IgD-negative memory B cell (primary cell): ENCODE measurements at regions not wholly inside any gene's neighbourhood (a gene's known extent, or its start where the extent isn't known, plus 50 kb on each side); places are given as distances from the start of the nearest gene placed in this dataset.
"Not testable (repeated sequence)": the region's sequence is repeated elsewhere in the genome, so short reads cannot be mapped to it uniquely, and the experiment has no call there.

Experiments
- H3K27ac Mint-ChIP-seq, 3 donors: one replicate each; pipeline ENCODE4 v1.8.0; 2020 to 2022; ENCODE audit warnings: mild to moderate bottlenecking in 3 of 3, mixed read lengths in 3 of 3, moderate library complexity in 1 of 3
- H3K27me3 Mint-ChIP-seq: one replicate; pipeline ENCODE4 v1.8.0; 2021; ENCODE audit warnings: mixed read lengths
- H3K36me3 Mint-ChIP-seq: one replicate; pipeline ENCODE4 v1.8.0; 2020; ENCODE audit warnings: mild to moderate bottlenecking, mixed read lengths
- H3K4me1 Mint-ChIP-seq, 3 donors: one replicate each; pipeline ENCODE4 v1.8.0; 2020 to 2022; ENCODE audit warnings: mixed read lengths in 3 of 3, mild to moderate bottlenecking in 1 of 3
- H3K4me3 Mint-ChIP-seq, 4 donors: one replicate each; pipeline ENCODE4 v1.8.0; 2020 to 2022; ENCODE audit warnings: mild to moderate bottlenecking in 4 of 4, mixed read lengths in 4 of 4, moderate library complexity in 3 of 4
- H3K9me3 Mint-ChIP-seq, 3 donors: one replicate each; pipeline ENCODE4 v1.8.0; 2020 to 2021; ENCODE audit warnings: mixed read lengths in 3 of 3, mild to moderate bottlenecking in 1 of 3

DNA sequence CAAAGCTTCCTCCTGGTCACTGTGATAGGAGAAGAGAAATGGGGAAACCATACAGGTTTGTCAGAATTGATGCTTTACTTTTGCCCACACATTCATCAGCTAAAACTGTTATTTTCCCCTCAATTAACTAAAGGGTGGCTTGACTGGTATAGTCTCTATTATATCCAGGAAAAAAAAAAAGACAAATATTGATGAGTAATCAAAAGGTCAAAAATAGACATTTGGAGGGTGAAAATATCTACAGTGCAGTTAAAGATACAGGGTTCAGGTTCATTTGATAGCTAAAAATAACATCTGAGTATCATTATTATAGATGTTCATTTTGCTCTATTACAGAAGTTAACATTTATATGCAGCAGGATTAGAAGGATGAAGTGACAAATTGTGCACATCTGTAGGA lies 577.6 kb upstream of the FAM98A start:
- no peaks in the 10 kb centered on the region for H3K4me1 Mint-ChIP-seq
- peaks cover 3 to 10% (median 10%) of the 10 kb centered on the region in 3 donors for H3K9me3 Mint-ChIP-seq
- H3K36me3 Mint-ChIP-seq: peaks cover 3% of the 10 kb centered on the region
- H3K4me3 Mint-ChIP-seq: no peak overlapping the region
- H3K27me3 Mint-ChIP-seq: no peaks in the 10 kb centered on the region
- H3K27ac Mint-ChIP-seq: no peak overlapping the region

DNA sequence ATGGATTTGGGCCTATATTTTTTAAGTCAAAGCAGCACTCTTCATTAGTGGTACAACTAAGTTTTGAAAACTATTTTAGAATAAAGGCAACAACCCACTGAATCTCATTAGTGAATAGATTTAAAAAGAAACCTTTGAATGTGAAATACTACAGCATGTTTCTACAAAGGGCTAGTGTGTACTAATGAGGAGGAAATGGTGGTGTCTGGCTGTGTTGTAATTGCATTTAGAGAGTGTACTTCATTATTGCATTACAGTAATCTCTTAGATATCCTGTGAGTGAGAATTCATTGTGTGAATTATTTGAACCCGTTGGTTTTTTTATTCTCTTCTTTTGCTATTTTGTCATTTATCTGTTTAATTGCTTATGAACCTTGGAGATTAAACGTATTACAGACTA lies 575.4 kb upstream of the FAM98A start:
- Mint-ChIP-seq H3K27me3 (no peaks in the 10 kb centered on the region), H3K9me3 (peaks cover 3 to 13% (median 13%) of the 10 kb centered on the region in 3 donors), H3K4me3 (no peak overlapping the region), H3K4me1 (no peaks in the 10 kb centered on the region), H3K36me3 (peaks cover 3% of the 10 kb centered on the region), H3K27ac (no peak overlapping the region)

DNA sequence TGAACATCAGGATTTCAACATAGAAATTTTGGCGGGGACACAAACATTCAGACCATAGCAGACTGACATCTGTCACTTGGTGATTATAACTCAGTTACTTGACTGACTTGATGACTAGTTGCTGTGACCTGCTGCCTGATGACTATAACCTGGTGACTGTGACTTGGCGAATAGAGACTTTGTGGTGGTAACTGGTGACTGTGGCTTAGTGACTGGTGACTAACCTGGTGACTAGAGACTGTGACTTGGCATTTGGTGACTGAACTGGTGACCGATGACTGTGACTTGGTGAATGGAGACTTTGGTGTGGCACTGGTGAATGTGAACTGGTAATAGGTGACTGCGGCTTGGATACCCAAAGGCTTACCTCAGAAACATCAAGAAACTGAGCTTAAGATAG lies 563.1 kb upstream of the FAM98A start:
- Mint-ChIP-seq H3K27me3 (no peaks in the 10 kb centered on the region), H3K4me1 (no peaks in the 10 kb centered on the region), H3K4me3 (no peak overlapping the region), H3K27ac (no peak overlapping the region), H3K36me3 (no peaks in the 10 kb centered on the region), H3K9me3 (peaks cover 0 to 3% (median 0%) of the 10 kb centered on the region in 3 donors)

DNA sequence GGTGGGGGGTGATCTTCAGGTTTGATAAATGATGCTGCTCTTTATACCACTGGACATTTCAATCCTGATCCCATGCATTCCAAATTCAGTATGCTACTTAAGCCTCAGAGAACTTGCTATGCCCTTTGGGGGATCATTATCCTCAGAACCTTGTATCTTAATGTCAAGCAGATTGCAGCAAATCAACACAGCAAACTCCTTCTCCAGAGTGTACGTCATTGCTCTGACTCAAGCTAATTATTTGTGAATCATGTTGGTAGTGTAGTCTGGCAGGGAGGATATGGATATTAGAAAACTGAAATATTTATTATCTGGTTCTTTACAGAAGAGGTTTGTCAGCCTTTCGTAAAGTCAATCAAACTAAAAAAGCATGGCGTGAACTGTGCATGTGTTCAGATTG lies 562.5 kb upstream of the FAM98A start:
- no peaks in the 10 kb centered on the region for H3K36me3 Mint-ChIP-seq
- H3K4me3 Mint-ChIP-seq: no peak overlapping the region
- no peak overlapping the region for H3K27ac Mint-ChIP-seq
- no peaks in the 10 kb centered on the region for H3K4me1 Mint-ChIP-seq
- H3K27me3 Mint-ChIP-seq: no peaks in the 10 kb centered on the region
- peaks cover 0 to 3% (median 0%) of the 10 kb centered on the region in 3 donors for H3K9me3 Mint-ChIP-seq

DNA sequence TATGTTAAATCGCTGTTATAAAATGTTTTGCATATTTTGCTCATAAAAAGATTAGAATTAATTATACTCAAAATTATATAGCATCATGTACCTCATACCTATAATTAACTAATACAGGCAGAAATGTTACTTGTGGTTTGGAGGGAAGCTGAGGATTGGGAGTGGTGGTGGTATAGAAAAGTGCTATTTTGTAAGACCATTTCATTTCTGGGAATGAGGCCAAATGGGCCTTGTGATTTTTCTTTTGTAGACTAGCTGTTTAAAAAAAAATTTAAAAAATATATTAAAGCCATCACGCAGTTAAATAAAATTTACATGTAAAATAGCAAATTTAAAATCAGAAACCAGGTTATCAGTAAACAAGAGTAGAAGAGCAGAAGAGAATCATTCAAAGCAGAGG lies 560.8 kb upstream of the FAM98A start:
- peaks cover 0 to 3% (median 0%) of the 10 kb centered on the region in 3 donors for H3K9me3 Mint-ChIP-seq
- H3K4me1 Mint-ChIP-seq: no peaks in the 10 kb centered on the region
- no peaks in the 10 kb centered on the region for H3K27me3 Mint-ChIP-seq
- no peaks in the 10 kb centered on the region for H3K36me3 Mint-ChIP-seq
- no peak overlapping the region for H3K27ac Mint-ChIP-seq
- H3K4me3 Mint-ChIP-seq: no peak overlapping the region

DNA sequence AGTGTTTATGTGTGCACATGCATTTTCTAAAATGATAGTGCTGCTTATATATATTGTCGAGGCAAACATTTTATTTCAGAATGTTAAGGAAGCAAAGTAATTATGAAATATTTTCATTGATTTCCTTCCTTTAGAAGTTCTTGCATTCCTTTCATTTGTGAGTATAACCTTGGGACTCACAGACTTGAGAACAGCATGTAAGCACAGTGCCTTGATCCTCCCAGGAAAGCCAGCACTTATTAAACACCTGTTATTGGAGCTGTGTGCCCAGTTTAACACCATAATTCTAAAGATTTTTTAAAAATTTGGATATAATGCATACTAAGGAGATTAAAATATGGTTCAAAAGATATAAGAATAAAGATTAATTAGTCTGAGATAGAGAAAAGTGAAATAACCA lies 554.4 kb upstream of the FAM98A start:
- H3K36me3 Mint-ChIP-seq: no peaks in the 10 kb centered on the region
- peaks cover 1 to 3% (median 2%) of the 10 kb centered on the region in 3 donors for H3K9me3 Mint-ChIP-seq
- H3K27ac Mint-ChIP-seq: no peak overlapping the region
- no peaks in the 10 kb centered on the region for H3K27me3 Mint-ChIP-seq
- no peak overlapping the region for H3K4me3 Mint-ChIP-seq
- no peaks in the 10 kb centered on the region for H3K4me1 Mint-ChIP-seq

DNA sequence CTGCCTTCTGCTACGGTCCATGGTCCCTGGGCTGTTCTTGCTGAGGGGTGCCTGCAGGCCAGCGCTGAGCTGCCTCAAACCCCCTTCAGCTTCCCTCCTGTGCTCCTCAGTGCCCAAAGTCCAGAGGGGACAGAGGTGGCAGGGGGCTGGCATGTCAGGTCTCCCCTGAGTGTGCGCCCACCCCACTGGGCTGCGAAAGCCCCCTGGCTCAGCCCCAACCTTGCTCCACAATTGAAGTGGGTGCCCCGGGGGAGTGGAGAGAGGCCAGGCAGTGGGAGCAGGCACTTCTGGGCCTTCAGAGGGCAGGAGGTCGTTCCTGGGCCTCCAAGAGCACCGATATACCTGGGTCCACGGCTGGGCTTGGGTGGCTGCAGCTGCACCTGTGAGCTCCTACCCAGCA lies 548.7 kb upstream of the FAM98A start:
- H3K27ac Mint-ChIP-seq: no peak overlapping the region
- H3K27me3 Mint-ChIP-seq: no peaks in the 10 kb centered on the region
- H3K4me1 Mint-ChIP-seq: no peaks in the 10 kb centered on the region
- no peak overlapping the region for H3K4me3 Mint-ChIP-seq
- H3K9me3 Mint-ChIP-seq: peaks cover 3 to 4% (median 4%) of the 10 kb centered on the region in 3 donors
- no peaks in the 10 kb centered on the region for H3K36me3 Mint-ChIP-seq

DNA sequence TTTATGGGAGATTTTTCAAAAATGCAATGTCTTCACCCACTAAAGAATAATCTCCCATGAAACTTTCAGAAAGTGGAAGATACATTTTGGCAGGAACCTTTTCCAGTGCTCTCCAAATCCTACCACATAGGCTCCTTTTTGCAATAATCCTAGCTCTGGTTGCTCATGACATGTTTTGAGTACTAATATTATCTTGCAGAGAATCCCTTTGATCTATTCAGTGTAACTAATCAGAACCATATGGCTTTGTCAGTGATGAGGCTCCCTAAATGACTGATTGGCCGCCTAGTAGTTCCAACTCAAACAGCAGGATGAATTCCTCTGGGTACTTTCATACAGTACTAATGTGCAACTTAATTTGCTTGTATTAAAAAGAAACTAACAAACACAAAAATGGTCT lies 544.0 kb upstream of the FAM98A start:
- Mint-ChIP-seq H3K9me3 (peaks cover 2 to 4% (median 3%) of the 10 kb centered on the region in 3 donors), H3K27me3 (no peaks in the 10 kb centered on the region), H3K4me1 (no peaks in the 10 kb centered on the region), H3K36me3 (no peaks in the 10 kb centered on the region), H3K27ac (no peak overlapping the region), H3K4me3 (no peak overlapping the region)

DNA sequence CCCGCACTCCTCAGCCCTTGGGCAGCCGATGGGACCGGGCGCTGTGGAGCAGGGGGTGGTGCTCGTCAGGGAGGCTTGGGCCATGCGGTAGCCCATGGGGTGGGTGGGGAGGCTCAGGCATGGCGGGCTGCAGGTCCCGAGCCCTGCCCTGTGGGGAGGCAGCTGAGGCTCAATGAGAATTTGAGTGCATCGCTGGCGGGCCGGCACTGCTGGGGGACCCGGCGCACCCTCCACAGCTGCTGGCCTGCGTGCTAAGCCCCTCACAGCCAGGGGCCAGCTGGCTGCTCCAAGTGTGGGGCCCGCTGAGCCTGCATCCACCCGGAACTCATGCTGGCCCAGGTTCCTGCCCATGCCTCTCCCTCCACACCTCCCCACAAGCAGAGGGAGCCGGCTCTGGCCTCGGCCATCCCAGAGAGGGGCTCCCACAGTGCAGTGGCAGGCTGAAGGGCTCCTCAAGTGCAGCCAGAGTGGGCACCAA lies 543.5 kb upstream of the FAM98A start:
- H3K9me3 Mint-ChIP-seq, H3K4me1 Mint-ChIP-seq, H3K36me3 Mint-ChIP-seq, H3K27ac Mint-ChIP-seq, H3K27me3 Mint-ChIP-seq, H3K4me3 Mint-ChIP-seq: not testable (repeated sequence)

DNA sequence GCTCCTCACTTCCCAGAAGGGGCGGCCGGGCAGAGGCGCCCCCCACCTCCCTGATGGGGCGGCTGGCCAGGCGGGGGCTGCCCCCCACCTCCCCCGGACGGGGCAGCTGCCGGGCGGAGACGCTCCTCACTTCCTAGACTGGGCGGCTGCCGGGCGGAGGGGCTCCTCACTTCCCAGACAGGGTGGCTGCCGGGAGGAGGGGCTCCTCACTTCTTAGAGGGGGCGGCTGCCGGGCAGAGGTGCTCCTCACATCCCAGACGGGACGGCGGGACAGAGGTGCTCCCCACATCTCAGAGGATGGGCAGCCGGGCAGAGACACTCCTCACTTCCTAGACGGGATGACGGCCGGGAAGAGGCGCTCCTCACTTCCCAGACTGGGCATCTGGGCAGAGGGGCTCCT lies 534.0 kb upstream of the FAM98A start:
- H3K27me3 Mint-ChIP-seq, H3K4me3 Mint-ChIP-seq, H3K36me3 Mint-ChIP-seq, H3K27ac Mint-ChIP-seq, H3K4me1 Mint-ChIP-seq, H3K9me3 Mint-ChIP-seq: not testable (repeated sequence)

DNA sequence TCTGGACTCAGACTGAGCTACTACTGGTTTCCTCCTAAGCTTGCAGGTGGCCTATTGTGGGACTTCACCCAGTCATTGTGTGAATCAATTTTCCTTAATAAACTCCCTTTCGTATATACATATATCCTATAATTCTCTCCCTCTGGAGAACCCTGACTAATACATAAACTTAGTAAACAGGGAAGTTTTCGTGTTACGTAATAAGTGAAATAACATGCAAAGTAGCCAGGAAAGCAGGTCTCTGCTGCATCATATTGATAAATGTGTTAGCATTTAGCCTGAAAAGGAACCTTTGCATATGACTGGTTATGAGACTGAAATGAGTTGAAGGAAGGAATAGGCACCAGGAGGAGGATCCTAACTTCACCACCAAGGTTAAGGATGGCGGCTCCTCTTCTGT lies 527.2 kb upstream of the FAM98A start:
- no peaks in the 10 kb centered on the region for H3K36me3 Mint-ChIP-seq
- peaks cover 2 to 19% (median 6%) of the 10 kb centered on the region in 3 donors for H3K9me3 Mint-ChIP-seq
- no peak overlapping the region for H3K4me3 Mint-ChIP-seq
- H3K4me1 Mint-ChIP-seq: no peaks in the 10 kb centered on the region
- no peak overlapping the region for H3K27ac Mint-ChIP-seq
- H3K27me3 Mint-ChIP-seq: peaks cover 1% of the 10 kb centered on the region

DNA sequence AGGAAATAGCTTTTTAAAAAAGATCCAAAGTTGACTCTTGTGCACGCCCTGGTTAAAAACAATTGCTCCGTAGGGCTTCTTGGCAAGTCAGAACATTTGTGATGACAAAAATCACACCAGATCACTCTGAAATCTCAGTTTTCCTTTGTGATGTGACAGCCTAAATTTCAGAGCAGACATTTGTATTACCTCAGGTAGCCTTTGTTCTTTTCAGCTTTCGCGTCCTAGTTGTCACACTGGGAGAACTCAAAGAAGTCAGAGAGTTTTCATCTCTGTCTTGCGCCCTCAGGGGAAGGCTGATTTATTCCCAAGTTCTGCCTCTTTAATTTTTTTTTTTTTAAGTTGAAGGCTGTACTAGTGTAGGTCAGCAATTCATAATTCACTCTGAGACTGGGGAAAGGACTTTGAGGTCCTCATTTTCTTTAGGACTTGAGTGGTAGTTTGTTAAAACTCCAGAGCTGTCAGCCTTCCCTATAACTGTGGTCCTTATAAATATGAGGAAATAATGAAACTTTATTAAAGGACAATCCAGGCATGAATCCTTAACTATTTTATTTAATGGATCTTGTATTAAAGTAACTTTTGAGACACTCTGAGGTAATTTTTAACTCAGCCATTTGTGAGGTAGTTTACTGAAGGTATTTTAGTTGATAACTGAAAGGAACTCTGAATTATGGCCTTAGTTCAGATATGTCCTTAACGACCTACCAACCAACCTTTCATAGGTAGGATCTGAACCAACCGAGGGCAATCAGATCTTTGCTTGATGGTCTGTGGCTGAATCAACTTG lies 525.1 kb upstream of the FAM98A start:
- Mint-ChIP-seq H3K4me3 (no peak overlapping the region), H3K4me1 (no peaks in the 10 kb centered on the region), H3K27me3 (peaks cover 1% of the 10 kb centered on the region), H3K27ac (no peak overlapping the region), H3K9me3 (peaks cover 2 to 13% (median 6%) of the 10 kb centered on the region in 3 donors), H3K36me3 (no peaks in the 10 kb centered on the region)

DNA sequence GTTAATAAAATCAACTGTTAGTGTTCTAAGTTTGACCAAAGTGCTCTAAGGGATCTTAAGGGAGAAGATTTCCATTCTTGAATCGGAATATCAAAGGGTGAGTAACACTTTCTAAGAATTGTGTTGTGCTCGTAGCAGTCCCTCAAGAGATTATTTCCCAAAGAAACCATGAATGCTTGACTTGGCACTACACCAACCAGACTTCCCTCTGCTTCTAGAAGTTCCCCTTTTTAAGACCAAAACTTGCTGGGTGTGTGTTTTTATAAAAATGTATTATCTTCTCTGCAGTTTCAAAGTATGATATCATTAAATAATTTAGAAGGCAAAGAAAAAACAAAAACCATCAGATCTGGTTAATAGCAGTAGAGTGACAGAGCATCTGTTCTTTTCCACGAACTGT lies 522.0 kb upstream of the FAM98A start:
- Mint-ChIP-seq H3K4me3 (no peak overlapping the region), H3K9me3 (peaks cover 2 to 13% (median 4%) of the 10 kb centered on the region in 3 donors), H3K36me3 (no peaks in the 10 kb centered on the region), H3K27ac (no peak overlapping the region), H3K4me1 (no peaks in the 10 kb centered on the region), H3K27me3 (peaks cover 1% of the 10 kb centered on the region)

DNA sequence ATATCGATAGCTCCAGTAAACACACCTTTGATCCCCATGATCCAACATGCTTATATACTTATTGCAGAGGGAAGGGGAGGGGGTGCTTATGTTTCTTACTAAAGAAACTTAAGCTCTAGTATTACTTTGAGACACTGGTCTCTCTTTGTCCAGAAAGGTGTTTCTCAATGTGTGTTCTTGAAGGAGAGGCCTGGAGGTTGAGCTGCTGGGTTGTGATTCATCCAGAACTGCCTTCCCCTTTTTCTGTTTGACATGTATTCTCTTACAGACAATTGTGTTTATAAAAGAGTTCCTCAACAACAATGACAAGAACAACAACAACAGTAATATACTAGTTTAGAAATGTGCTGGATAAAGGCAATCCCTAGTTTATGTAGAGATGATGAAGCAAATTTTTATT lies 516.0 kb upstream of the FAM98A start:
- no peaks in the 10 kb centered on the region for H3K9me3 Mint-ChIP-seq
- H3K36me3 Mint-ChIP-seq: no peaks in the 10 kb centered on the region
- no peaks in the 10 kb centered on the region for H3K27me3 Mint-ChIP-seq
- H3K4me1 Mint-ChIP-seq: no peaks in the 10 kb centered on the region
- H3K4me3 Mint-ChIP-seq: no peak overlapping the region
- no peak overlapping the region for H3K27ac Mint-ChIP-seq

DNA sequence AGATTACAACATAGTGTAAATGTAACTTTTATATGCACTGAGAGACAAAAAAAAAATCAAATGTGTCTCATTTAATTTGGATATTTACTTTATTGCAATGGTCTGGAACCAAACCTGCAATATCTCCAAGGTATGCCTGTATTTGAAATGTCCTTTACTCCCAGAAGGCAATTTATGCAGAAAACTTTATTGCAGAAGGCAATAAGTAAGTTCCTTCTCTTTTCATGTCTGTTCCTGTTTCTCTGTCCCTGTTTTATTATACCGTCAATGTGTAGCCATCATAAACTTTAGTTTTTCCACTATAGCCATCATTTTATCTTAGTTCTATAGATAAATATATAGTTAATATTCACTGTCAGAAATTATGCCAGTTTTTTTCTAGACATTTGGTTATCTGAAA lies 513.1 kb upstream of the FAM98A start:
- no peaks in the 10 kb centered on the region for H3K27me3 Mint-ChIP-seq
- no peaks in the 10 kb centered on the region for H3K9me3 Mint-ChIP-seq
- no peaks in the 10 kb centered on the region for H3K4me1 Mint-ChIP-seq
- H3K27ac Mint-ChIP-seq: no peak overlapping the region
- H3K4me3 Mint-ChIP-seq: no peak overlapping the region
- H3K36me3 Mint-ChIP-seq: no peaks in the 10 kb centered on the region

DNA sequence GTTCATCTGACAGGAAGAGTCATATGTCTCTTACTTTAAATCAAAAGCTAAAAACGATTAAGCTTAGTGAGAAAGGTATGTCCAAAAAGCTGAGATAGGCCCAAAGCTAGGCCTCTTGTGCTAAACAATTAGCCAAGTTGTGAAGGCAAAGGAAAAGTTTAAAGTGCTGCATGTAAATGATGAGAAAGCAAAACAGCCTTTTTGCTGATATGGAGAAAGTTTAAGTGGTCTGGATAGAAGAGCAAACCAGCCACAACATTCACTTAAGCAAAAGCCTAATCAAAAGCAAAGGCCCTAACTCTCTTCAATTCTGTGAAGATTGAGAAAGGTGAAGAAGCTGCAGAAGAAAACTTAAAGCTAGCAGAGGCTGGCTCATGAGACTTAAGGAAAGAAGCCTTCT lies 511.3 kb upstream of the FAM98A start:
- Mint-ChIP-seq H3K4me3 (no peak overlapping the region), H3K36me3 (no peaks in the 10 kb centered on the region)

More for the DNA sequence above, 511.3 kb upstream of the FAM98A start:
- no peaks in the 10 kb centered on the region for H3K9me3 Mint-ChIP-seq
- H3K27me3 Mint-ChIP-seq: no peaks in the 10 kb centered on the region
- H3K27ac Mint-ChIP-seq: no peak overlapping the region
- no peaks in the 10 kb centered on the region for H3K4me1 Mint-ChIP-seq
